ENCODE measurements at regions not wholly inside any gene's neighbourhood (a gene's known extent, or its start where the extent isn't known, plus 50 kb on each side); places are given as distances from the start of the nearest gene placed in this dataset.

DNA sequence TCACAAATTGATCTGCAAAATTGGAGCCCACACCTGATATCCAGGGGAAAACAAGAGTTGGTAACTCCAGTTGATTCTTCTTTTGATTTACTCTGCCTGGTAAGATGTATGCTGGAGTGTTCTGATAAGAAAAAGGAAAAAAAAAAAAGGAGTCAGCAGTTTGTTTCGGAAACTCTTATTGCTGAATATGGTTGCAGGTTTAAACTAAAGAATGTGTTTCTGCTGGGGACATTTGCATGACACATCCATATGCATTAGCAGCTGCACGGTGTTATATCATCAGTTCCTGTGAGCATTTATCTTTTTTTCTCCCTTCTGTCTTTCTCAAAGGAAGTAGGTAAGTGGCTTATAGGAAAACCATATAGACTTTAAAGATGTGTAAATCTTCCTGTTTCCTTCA, 418.5 kb upstream of the ESRRG start:
- TF ChIP-seq POLR2A (conservative IDR thresholded peaks at IDR 0.05) (no peak), JUND (IDR thresholded peaks at IDR 0.05; ENCODE audit: borderline replicate concordance, low read depth, low read length) (no peak), JUND (tag; IDR thresholded peaks at IDR 0.05; ENCODE audit: borderline replicate concordance, low read depth, low read length) (no peak), ZNF263 (CRISPR knock-in tag; IDR thresholded peaks at IDR 0.05; ENCODE audit: borderline replicate concordance) (no peak), ZNF589 (CRISPR knock-in tag; IDR thresholded peaks at IDR 0.05; ENCODE audit: low read depth) (no peak), ESRRA (IDR thresholded peaks at IDR 0.05; ENCODE audit: borderline replicate concordance, low read depth) (no peak), CREB1 (IDR thresholded peaks at IDR 0.05) (no peak), CREB1 (CRISPR knock-in tag; IDR thresholded peaks at IDR 0.05) (no peak), EP300 (IDR thresholded peaks at IDR 0.05; ENCODE audit: low read length) (no peak), DNMT1 (IDR thresholded peaks at IDR 0.05) (no peak), SIN3B (IDR thresholded peaks at IDR 0.05; ENCODE audit: low read depth) (no peak)
- TF ChIP-seq, protein P1, sequence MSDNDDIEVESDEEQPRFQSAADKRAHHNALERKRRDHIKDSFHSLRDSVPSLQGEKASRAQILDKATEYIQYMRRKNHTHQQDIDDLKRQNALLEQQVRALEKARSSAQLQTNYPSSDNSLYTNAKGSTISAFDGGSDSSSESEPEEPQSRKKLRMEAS (CRISPR knock-in tag; IDR thresholded peaks at IDR 0.05) = no peak
- TF ChIP-seq, protein P2, sequence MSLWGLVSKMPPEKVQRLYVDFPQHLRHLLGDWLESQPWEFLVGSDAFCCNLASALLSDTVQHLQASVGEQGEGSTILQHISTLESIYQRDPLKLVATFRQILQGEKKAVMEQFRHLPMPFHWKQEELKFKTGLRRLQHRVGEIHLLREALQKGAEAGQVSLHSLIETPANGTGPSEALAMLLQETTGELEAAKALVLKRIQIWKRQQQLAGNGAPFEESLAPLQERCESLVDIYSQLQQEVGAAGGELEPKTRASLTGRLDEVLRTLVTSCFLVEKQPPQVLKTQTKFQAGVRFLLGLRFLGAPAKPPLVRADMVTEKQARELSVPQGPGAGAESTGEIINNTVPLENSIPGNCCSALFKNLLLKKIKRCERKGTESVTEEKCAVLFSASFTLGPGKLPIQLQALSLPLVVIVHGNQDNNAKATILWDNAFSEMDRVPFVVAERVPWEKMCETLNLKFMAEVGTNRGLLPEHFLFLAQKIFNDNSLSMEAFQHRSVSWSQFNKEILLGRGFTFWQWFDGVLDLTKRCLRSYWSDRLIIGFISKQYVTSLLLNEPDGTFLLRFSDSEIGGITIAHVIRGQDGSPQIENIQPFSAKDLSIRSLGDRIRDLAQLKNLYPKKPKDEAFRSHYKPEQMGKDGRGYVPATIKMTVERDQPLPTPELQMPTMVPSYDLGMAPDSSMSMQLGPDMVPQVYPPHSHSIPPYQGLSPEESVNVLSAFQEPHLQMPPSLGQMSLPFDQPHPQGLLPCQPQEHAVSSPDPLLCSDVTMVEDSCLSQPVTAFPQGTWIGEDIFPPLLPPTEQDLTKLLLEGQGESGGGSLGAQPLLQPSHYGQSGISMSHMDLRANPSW (CRISPR knock-in tag; IDR thresholded peaks at IDR 0.05) = no peak
- TF ChIP-seq, protein P3, sequence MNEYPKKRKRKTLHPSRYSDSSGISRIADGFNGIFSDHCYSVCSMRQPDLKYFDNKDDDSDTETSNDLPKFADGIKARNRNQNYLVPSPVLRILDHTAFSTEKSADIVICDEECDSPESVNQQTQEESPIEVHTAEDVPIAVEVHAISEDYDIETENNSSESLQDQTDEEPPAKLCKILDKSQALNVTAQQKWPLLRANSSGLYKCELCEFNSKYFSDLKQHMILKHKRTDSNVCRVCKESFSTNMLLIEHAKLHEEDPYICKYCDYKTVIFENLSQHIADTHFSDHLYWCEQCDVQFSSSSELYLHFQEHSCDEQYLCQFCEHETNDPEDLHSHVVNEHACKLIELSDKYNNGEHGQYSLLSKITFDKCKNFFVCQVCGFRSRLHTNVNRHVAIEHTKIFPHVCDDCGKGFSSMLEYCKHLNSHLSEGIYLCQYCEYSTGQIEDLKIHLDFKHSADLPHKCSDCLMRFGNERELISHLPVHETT (CRISPR knock-in tag; conservative IDR thresholded peaks at IDR 0.05 in 1 of 2, IDR thresholded peaks at IDR 0.05 in 1 of 2) = no peak
